CD14-positive monocyte (primary cell): ENCODE measurements at regions not wholly inside any gene's neighbourhood (a gene's known extent, or its start where the extent isn't known, plus 50 kb on each side); places are given as distances from the start of the nearest gene placed in this dataset.

Source experiments
- DNase-seq, 3 donors: peaks; one replicate each; pipeline ENCODE4 v3.0.0-alpha.2; 2011 to 2022
- H2AFZ ChIP-seq: 2 replicates; pipeline ENCODE4 v1.6.0; 2012; ENCODE audit warnings: mild to moderate bottlenecking, low read depth, low read length, inconsistent platforms; ENCODE audit not compliant: insufficient read depth, poor library complexity, severe bottlenecking
- H3K27ac ChIP-seq, 2 donors: 1 replicate in 1 of 2; 2 replicates in 1 of 2; pipeline ENCODE4 v1.5.1; 2012 to 2013; ENCODE audit warnings: low read length in 2 of 2, control low read depth in 1 of 2, inconsistent platforms in 1 of 2, low read depth in 1 of 2, mild to moderate bottlenecking in 1 of 2
- H3K27me3 ChIP-seq, 2 donors: one replicate each; pipeline versions ENCODE4 v1.6.0 to v1.6.1; 2011 to 2013; ENCODE audit warnings: low read length in 2 of 2; ENCODE audit not compliant: control insufficient read depth in 2 of 2, insufficient read depth in 2 of 2
- H3K36me3 ChIP-seq, 2 donors: replicated peaks in 1 of 2; 1 replicate in 1 of 2; 2 replicates in 1 of 2; pipeline versions ENCODE4 v1.5.1 to v1.6.1; 2012 to 2013; ENCODE audit warnings: low read length in 2 of 2, control low read depth in 1 of 2, inconsistent platforms in 1 of 2, mild to moderate bottlenecking in 1 of 2; ENCODE audit not compliant: insufficient read depth in 2 of 2, control insufficient read depth in 1 of 2
- H3K4me1 ChIP-seq, 2 donors: 1 replicate in 1 of 2; 2 replicates in 1 of 2; pipeline versions ENCODE4 v1.5.1 to v1.6.1; 2012 to 2013; ENCODE audit warnings: low read length in 2 of 2, control low read depth in 1 of 2, inconsistent platforms in 1 of 2, mild to moderate bottlenecking in 1 of 2, moderate library complexity in 1 of 2; ENCODE audit not compliant: insufficient read depth in 2 of 2, control insufficient read depth in 1 of 2
- H3K4me2 ChIP-seq: replicated peaks from 2 replicates; pipeline ENCODE3; 2012; ENCODE audit warnings: low read length, moderate library complexity, mild to moderate bottlenecking; ENCODE audit not compliant: poor library complexity, severe bottlenecking; ENCODE audit errors: extremely low read depth
- H3K4me3 ChIP-seq, 3 experiments: fragments of 200-600 bp in 1 of 3; sonication (generic) in 1 of 3; replicated peaks in 1 of 3; 1 replicate in 2 of 3; 2 replicates in 1 of 3; pipeline ENCODE4 v1.5.1; 2011 to 2013; ENCODE audit warnings: low read length in 3 of 3, mild to moderate bottlenecking in 3 of 3, control low read depth in 2 of 3, low read depth in 2 of 3, inconsistent platforms in 1 of 3, moderate library complexity in 1 of 3
- H3K79me2 ChIP-seq: 2 replicates; pipeline ENCODE4 v1.6.0; 2012; ENCODE audit warnings: mild to moderate bottlenecking, control low read depth, inconsistent platforms, low read length, moderate library complexity; ENCODE audit not compliant: insufficient read depth
- H3K9ac ChIP-seq: 2 replicates; pipeline ENCODE4 v1.6.0; 2017; ENCODE audit warnings: low read length, mild to moderate bottlenecking; ENCODE audit not compliant: insufficient read depth, poor library complexity, severe bottlenecking
- H3K9me3 ChIP-seq, 2 donors: replicated peaks in 1 of 2; 1 replicate in 1 of 2; 2 replicates in 1 of 2; pipeline versions ENCODE4 v1.5.1 to v1.6.1; 2012 to 2013; ENCODE audit warnings: low read length in 2 of 2, control low read depth in 1 of 2; ENCODE audit not compliant: control insufficient read depth in 1 of 2, insufficient read depth in 1 of 2
- H4K20me1 ChIP-seq: 2 replicates; pipeline ENCODE4 v1.6.0; 2012; ENCODE audit warnings: mild to moderate bottlenecking, low read length, control low read depth, moderate library complexity; ENCODE audit not compliant: insufficient read depth
- H3K27ac Mint-ChIP-seq, 7 donors: one replicate each; pipeline ENCODE4 v1.8.0; 2020; ENCODE audit warnings: mild to moderate bottlenecking in 7 of 7, mixed read lengths in 7 of 7, moderate library complexity in 6 of 7, inconsistent platforms in 2 of 7
- H3K27me3 Mint-ChIP-seq, 3 donors: one replicate each; pipeline ENCODE4 v1.8.0; 2021 to 2022; ENCODE audit warnings: low read depth in 3 of 3, mild to moderate bottlenecking in 3 of 3, mixed read lengths in 3 of 3, moderate library complexity in 3 of 3, inconsistent platforms in 1 of 3
- H3K36me3 Mint-ChIP-seq, 2 donors: one replicate each; pipeline ENCODE4 v1.8.0; 2020; ENCODE audit warnings: mixed read lengths in 2 of 2, inconsistent platforms in 1 of 2, mild to moderate bottlenecking in 1 of 2
- H3K4me1 Mint-ChIP-seq: one replicate; pipeline ENCODE4 v1.8.0; 2020; ENCODE audit warnings: mild to moderate bottlenecking, mixed read lengths
- H3K4me3 Mint-ChIP-seq, 2 donors: one replicate each; pipeline ENCODE4 v1.8.0; 2020; ENCODE audit warnings: mild to moderate bottlenecking in 2 of 2, mixed read lengths in 2 of 2, moderate library complexity in 1 of 2
- H3K9me3 Mint-ChIP-seq, 7 donors: one replicate each; pipeline ENCODE4 v1.8.0; 2020 to 2022; ENCODE audit warnings: mixed read lengths in 7 of 7, mild to moderate bottlenecking in 6 of 7, moderate library complexity in 6 of 7, inconsistent platforms in 2 of 7
- CTCF ChIP-seq: fragments of 200-600 bp; IDR thresholded peaks from one replicate; pipeline ENCODE4 v1.8.0; 2022; ENCODE audit warnings: antibody characterized with exemption, mild to moderate bottlenecking
- WGBS: methylation state at CpG from one replicate; pipeline ENCODE4 v1.1.5; 2013; ENCODE audit warnings: missing lambda C conversion rate; ENCODE audit not compliant: insufficient coverage; 5-methylcytosine and 5-hydroxymethylcytosine counted together
- intact Hi-C, 2 donors: fragments of 100-400 bp; cut with micrococcal nuclease; formaldehyde crosslinking; loops; one replicate each; pipeline versions ENCODE4 v1.15.0 to v1.15.1; 2023

GRCh38 chr18:5622905-5623304, 79.1 kb upstream of the EPB41L3 start:
- no peak for DNase-seq
- H3K9me3 ChIP-seq, result peaks cover 0 to 11% of the 10 kb centered on the region in 2 donors
- Mint-ChIP-seq H3K4me3 (peak overlapping the region in 1 of 2 donors; percentile 14), H3K4me1 (peaks cover 1% of the 10 kb centered on the region), H3K36me3 (no peaks in the 10 kb centered on the region), H3K9me3 (peaks cover 0 to 4% (median 2%) of the 10 kb centered on the region in 7 donors), H3K27me3 (peaks cover 11 to 24% (median 13%) of the 10 kb centered on the region in 3 donors), H3K27ac (no peak overlapping the region)
- H3K4me3 ChIP-seq, result no peak overlapping the region
- no peak overlapping the region for H3K4me2 ChIP-seq
- peaks cover 55 to 66% of the 10 kb centered on the region in 2 donors for H3K27me3 ChIP-seq
- H2AFZ ChIP-seq, result no peak overlapping the region
- H3K79me2 ChIP-seq, result no peaks in the 10 kb centered on the region
- no peak for TF ChIP-seq CTCF
- no peak overlapping the region for H3K27ac ChIP-seq
- intact Hi-C loops, result no loop called here
- WGBS, result no CpG with 5 or more reads among the region's 4 CpGs
- H4K20me1 ChIP-seq, result no peaks in the 10 kb centered on the region
- H3K9ac ChIP-seq, result no peak overlapping the region
- peaks cover 1 to 2% of the 10 kb centered on the region in 2 donors for H3K4me1 ChIP-seq
- no peaks in the 10 kb centered on the region for H3K36me3 ChIP-seq

- WGBS, result no CpG with 5 or more reads among the region's 3 CpGs
- DNase-seq, result no peak
- peaks cover 9 to 29% (median 16%) of the 10 kb centered on the region in 3 donors for H3K27me3 Mint-ChIP-seq
- H3K9me3 Mint-ChIP-seq, result peaks cover 0 to 3% (median 2%) of the 10 kb centered on the region in 7 donors
- no peak overlapping the region for H3K9ac ChIP-seq
- H3K4me3 Mint-ChIP-seq, result no peak overlapping the region
- no peak overlapping the region for H3K4me3 ChIP-seq
- peaks cover 30 to 40% of the 10 kb centered on the region in 2 donors for H3K27me3 ChIP-seq
- H4K20me1 ChIP-seq, result no peaks in the 10 kb centered on the region
- H3K4me1 ChIP-seq, result no peaks in the 10 kb centered on the region
- intact Hi-C loops, result no loop called here
- H3K79me2 ChIP-seq, result no peaks in the 10 kb centered on the region
- no peak for TF ChIP-seq CTCF
- no peak overlapping the region for H3K4me2 ChIP-seq
- no peaks in the 10 kb centered on the region for H3K4me1 Mint-ChIP-seq
- no peak overlapping the region for H3K27ac Mint-ChIP-seq
- H3K27ac ChIP-seq, result no peak overlapping the region
- H3K36me3 ChIP-seq, result no peaks in the 10 kb centered on the region
- H3K36me3 Mint-ChIP-seq, result no peaks in the 10 kb centered on the region
- H2AFZ ChIP-seq, result no peak overlapping the region
- no peaks in the 10 kb centered on the region for H3K9me3 ChIP-seq
Measured at GRCh38 chr18:5620289-5620688, 76.5 kb upstream of the EPB41L3 start.
